Dedifferentiated amniotic fluid mesenchymal stem cell (primary cell): ENCODE measurements at regions not wholly inside any gene's neighbourhood (a gene's known extent, or its start where the extent isn't known, plus 50 kb on each side); places are given as distances from the start of the nearest gene placed in this dataset.
"Not testable (repeated sequence)": the region's sequence is repeated elsewhere in the genome, so short reads cannot be mapped to it uniquely, and the experiment has no call there.

ENCODE experiments used
- DNase-seq: peaks from one replicate; pipeline ENCODE4 v3.0.0-alpha.2; 2016; ENCODE audit errors: extremely low spot score

DNA sequence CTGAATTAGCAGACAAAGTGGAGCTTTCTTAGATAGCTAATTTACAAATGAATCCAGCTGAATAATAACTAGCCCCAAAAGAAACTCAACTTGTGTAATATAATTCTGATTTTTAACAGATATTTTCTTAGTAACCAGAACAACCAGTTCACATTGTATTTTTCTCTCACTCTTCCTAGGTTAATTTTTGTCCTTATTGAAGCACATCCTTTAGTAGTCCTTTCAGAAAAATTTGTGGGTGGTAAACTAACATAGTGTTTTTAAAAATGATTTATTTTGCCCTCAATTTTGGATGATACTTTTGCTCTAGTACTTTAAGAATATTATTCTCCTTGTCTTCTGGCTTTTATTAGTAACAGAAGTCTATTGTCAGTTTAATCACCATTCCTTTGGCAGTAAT is 190.6 kb upstream of the SLC39A10 start:
- no peak for DNase-seq

- no peak for DNase-seq
Measured at GRCh38 chr2:195461010-195461409, 196.0 kb upstream of the SLC39A10 start.

- no peak for DNase-seq
Measured at GRCh38 chr2:195458936-195459335, 198.1 kb upstream of the SLC39A10 start.

GRCh38 chr2:195457873-195458272 is 199.2 kb upstream of the SLC39A10 start:
- DNase-seq = no peak

DNA sequence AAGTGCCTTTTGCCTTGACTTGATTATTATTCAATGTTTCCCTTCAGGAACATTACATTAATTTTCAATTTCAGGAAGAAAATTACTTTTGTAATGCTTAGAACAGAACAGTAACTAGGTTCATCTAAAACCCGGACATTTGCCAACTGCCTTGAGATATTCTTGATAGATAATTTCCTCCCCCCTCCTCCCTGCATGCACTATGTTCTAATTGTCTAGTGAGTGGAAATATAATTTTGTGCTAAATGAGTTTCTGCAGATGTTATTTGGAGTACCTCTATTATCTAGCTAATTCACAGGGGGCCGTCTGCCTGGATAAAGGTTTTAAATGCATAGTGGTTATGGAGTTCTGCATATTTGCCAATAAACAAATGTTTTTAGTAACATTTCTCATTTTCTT is 200.3 kb upstream of the SLC39A10 start:
- no peak for DNase-seq

DNA sequence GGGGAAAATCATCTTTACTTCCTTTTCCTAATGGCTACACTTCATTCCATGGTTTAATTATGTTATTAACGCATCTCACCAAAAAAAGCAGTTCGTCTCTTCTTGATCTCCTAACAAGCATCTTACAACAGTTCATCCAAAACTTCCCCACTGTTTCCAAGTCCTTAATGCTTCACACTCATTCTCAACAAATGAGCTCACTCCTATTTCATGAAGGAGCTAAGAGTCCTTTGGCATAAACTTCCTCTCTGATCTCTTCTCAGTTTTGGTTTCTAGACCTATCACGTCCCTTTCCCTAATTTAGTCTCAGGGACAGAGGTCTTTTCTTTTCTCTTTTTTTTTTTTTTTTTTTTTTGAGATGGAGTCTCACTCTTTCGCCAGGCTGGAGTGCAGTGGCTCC is 205.9 kb upstream of the SLC39A10 start:
- no peak for DNase-seq

DNA sequence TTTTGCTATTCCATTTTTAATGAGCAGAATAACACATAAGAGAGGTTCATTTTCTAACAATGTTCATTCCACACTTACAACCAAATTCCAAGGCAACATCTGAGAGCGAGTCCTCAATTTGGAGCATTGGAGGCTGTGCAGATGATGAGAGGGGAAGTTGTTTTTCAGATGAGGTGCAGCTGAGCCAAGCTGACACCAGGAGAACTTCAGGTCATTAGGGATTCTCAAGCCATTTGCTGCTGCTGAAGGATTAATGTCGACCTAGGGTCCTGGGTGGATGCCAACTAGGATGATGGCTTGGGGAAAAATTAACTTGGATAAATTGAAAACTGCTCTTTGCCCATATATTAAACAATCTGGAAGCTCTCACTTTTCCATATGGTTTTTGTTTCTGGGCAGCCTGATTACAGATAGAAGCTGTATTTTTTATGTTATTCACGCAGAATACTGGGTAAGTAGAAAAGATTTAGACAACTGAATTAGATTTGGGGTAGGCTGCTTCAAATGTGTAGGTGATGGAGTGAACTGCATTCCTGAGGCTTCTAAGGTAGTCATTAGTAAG is 206.4 kb upstream of the SLC39A10 start:
- DNase-seq = no peak

GRCh38 chr2:195447323-195447975 is 209.6 kb upstream of the SLC39A10 start:
- no peak for DNase-seq

DNA sequence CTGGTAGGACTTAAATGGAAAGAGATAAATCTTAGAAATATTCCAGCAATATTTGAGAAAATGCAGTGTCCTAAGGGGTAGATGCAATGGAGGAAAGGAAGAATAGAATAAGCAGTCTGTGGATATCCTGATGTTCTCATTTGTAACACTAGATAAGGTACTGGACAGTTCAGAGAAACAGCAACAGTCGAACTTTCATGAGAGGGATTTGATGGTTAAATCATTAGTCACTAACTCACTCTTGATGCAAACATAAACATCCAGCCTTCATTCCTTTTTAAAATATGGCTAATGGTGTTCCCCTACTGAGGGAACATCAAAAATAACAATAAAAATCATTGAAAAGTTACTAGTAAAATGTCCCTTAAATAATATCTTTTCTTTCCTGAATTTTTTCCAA is 211.4 kb upstream of the SLC39A10 start:
- DNase-seq = no peak

GRCh38 chr2:195443926-195444325 is 213.1 kb upstream of the SLC39A10 start:
- no peak for DNase-seq

DNA sequence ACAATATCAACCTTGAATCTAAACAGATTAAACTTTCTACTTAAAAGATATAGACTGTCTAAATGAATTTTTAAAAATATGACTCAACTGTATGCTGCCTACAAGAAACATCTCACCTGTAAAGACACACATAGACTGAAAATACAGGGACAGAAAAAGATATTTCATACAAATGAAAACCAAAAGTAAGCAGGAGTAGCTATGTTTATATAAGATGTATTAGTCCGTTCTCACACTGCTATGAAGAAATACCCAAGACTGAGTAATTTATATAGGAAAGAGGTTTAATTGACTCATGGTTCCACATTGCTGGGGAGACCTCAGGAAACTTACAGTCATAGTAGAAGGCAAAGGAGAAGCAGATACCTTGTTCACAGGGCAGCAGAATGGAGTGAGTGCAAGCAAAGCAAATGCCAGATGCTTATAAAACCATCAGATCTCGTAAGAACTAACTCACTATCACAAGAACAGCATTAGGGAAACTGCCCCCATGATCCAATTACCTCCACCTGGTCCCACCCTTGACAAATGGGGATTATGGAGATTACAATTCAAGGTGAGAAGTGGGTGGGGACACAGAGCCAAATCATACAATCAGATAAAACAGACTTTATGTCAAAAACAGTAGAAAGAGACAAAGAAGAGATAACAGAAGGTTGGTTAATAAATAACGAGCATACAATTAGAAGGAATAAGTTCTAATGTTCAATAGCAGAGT is 214.4 kb upstream of the SLC39A10 start:
- DNase-seq = no peak

DNA sequence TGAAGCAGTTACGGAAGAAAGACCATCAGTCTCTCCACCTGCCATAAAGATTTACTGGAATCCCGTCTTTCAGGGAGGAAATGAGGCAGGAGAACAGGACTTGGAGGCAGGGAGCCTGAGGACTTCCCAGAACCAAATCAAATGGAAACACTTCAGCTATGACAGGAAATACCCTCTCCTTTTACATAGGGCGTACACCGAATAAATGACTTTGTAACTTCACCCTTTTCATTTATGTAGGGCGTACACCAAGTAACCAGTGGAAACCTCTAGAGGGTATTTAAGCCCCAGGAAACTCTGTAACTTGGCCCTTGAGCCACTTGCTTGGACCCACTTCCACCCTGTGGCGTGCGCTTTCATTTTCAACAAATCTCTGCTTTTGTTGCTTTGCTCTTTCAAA is 218.3 kb upstream of the SLC39A10 start:
- no peak for DNase-seq

GRCh38 chr2:195437521-195437920 is 219.5 kb upstream of the SLC39A10 start:
- no peak for DNase-seq

DNA sequence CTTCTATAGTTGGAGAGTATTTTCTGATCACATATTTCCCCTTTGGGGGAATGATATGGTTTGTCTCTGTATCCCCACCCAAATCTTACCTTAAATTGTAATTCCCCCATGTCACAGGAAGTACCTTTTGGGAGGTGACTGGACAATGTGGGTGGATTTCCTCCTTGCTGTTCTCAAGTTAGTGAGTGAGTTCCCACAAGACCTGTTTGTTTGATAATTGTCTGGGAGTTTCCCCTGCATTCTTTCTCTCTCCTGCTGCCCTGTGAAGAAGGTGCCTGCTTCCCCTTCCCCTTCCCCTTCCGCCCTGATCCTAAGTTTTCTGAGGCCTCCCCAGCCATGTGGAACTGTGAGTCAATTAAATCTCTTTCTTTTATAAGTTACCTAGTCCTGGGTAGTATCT is 222.7 kb upstream of the SLC39A10 start:
- DNase-seq = no peak

- DNase-seq = not testable (repeated sequence)
Measured at GRCh38 chr2:195433729-195434128, 223.3 kb upstream of the SLC39A10 start.

DNA sequence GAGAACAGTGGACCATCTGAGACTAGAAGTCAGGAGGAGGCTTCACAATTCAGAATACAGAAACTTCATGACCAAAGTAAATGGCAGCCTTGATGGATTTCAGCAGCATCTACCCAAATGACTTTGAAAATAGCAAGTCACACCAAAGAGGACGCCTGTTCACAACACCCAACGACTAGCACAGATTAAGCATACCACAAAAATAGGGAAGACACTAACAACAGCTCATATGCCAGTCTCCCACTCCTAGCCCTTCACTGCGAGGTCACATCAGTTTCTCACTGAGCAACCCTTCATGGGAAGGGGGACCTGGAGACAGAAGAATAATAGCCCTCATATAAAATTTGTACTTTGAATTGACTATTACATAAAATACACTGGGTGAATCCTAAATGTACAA is 228.4 kb upstream of the SLC39A10 start:
- DNase-seq = no peak

DNA sequence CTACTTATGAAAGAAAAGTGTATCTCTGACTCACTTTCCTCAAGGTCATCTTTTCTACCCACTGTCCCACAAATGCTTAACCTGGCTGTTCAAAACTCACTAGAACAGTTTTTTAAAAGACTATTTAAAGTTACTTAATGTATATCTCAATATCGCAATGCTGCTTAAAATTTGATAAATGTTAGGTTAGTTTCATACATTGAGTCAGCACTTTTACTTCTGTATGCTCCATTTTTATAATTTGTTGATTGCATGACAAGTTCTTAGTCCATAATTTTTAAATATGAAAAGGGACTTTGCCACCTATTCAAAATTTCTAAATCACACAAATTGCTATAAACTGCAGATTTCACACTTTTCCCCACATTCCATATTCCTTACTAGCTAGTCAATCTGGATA is 231.7 kb upstream of the SLC39A10 start:
- no peak for DNase-seq

DNA sequence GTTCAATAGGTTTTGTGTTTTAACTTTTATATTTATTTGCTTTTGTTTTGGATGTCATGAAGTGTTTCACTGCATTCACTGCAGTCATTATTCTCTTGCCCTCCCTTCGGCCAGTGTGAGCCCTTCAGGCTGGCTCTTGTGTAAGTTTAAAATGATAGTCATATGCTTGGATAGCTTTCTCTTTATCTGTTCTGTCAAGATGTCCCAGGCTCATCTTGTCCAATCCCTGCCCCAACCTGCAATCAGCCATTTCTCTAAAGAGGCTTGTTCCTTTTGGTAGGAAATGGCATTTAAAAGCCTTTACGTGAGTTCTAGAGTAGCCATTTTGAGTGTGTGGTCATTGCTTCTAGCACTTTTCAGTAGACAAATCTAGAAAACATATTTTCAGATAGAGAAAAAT is 238.0 kb upstream of the SLC39A10 start:
- no peak for DNase-seq

GRCh38 chr2:195414537-195415100 is 242.4 kb upstream of the SLC39A10 start:
- DNase-seq = no peak

GRCh38 chr2:195413944-195414343 is 243.1 kb upstream of the SLC39A10 start:
- DNase-seq = no peak

GRCh38 chr2:195413422-195413821 is 243.6 kb upstream of the SLC39A10 start:
- DNase-seq = no peak

- DNase-seq = no peak
Measured at GRCh38 chr2:195411219-195411687, 245.8 kb upstream of the SLC39A10 start.
